ENCODE measurements at regions not wholly inside any gene's neighbourhood (a gene's known extent, or its start where the extent isn't known, plus 50 kb on each side); places are given as distances from the start of the nearest gene placed in this dataset.

DNA sequence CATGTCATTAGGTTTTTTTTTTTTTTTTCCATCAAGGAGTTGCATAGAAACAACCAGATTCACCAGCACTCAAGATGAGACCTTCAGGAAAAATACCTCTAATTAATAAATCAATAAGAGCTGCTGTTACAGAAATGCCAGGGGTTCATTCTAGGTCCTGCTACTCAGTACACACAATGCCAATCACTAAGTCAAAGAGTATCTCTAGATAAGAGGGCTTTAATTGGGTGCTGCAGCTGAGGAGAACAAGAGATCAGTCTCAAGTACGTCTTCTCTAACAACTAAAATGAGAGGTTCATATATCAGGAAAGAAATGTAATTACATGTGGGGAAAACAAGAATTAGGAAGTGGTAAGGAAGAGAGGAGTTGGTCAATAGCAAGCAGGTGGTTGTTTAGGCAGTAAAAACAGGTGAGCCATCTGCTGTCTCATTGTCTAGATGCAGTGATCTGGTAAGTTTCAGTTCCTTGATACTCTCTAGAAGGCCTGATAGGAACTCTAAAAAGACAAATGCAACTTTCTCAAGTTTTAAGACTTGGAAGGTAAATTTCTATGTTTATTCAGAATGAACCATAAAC, 272.9 kb upstream of the ZWINT start:
- Histone ChIP-seq H3K9me3 (ENCODE audit: insufficient read depth, low read length) (no peaks in the 10 kb centered on the region), H2AFZ (ENCODE audit: low read depth, low read length) (0 out of 2 replicates have a peak overlapping the region, but pooled peaks have one; percentile 46), H4K20me1 (ENCODE audit: insufficient read depth, low read length) (no peaks in the 10 kb centered on the region), H3K27me3 (ENCODE audit: low read depth, low read length) (no peaks in the 10 kb centered on the region), H3K79me2 (ENCODE audit: low read length) (no peaks in the 10 kb centered on the region), H3K4me2 (ENCODE audit: low read length) (peak overlapping the region; percentile 53), H3K9ac (ENCODE audit: low read length) (no peak overlapping the region), H3K36me3 (replicated peaks; ENCODE audit: low read depth, low read length) (no peaks in the 10 kb centered on the region), H3K4me1 (ENCODE audit: low read length) (peaks cover 31% of the 10 kb centered on the region), H3K27ac (ENCODE audit: low read length) (peak overlapping the region; percentile 72), H3K4me3 (ENCODE audit: low read length) (peak overlapping the region; percentile 21; the same call in 1 of the 2 replicates)
- TF ChIP-seq EZH2phosphoT487 (IDR thresholded peaks at IDR 0.05; ENCODE audit: low read depth), result no peak
- TF ChIP-seq, protein P1, sequence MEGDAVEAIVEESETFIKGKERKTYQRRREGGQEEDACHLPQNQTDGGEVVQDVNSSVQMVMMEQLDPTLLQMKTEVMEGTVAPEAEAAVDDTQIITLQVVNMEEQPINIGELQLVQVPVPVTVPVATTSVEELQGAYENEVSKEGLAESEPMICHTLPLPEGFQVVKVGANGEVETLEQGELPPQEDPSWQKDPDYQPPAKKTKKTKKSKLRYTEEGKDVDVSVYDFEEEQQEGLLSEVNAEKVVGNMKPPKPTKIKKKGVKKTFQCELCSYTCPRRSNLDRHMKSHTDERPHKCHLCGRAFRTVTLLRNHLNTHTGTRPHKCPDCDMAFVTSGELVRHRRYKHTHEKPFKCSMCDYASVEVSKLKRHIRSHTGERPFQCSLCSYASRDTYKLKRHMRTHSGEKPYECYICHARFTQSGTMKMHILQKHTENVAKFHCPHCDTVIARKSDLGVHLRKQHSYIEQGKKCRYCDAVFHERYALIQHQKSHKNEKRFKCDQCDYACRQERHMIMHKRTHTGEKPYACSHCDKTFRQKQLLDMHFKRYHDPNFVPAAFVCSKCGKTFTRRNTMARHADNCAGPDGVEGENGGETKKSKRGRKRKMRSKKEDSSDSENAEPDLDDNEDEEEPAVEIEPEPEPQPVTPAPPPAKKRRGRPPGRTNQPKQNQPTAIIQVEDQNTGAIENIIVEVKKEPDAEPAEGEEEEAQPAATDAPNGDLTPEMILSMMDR (IDR thresholded peaks at IDR 0.05; ENCODE audit: low read depth, low read length), result no peak

DNA sequence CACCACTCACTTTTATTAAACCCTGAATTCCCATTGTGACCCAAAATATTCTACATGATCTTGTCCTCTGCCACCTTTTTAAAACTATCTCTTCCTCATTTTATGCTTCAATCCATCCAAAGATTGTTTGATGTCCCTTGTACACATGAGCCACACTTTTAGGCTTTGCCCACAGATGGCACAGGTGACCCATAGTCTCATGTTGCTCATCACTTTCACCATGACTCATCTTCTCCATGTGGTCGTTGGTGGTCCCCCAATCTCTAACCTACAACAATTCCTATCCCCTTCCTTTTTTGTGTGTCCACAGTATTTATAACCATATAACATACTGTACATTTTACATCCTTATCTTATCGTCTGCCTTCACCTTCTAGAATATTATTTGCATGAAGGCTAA, 271.5 kb upstream of the ZWINT start:
- no peaks in the 10 kb centered on the region for H3K79me2 ChIP-seq (ENCODE audit: low read length)
- H3K4me2 ChIP-seq (ENCODE audit: low read length), result peak overlapping the region; percentile 3; the same call in 1 of the 2 replicates
- H3K4me1 ChIP-seq (ENCODE audit: low read length), result peaks cover 31% of the 10 kb centered on the region
- no peaks in the 10 kb centered on the region for H3K27me3 ChIP-seq (ENCODE audit: low read depth, low read length)
- H3K9me3 ChIP-seq (ENCODE audit: insufficient read depth, low read length), result no peaks in the 10 kb centered on the region
- H3K36me3 ChIP-seq (replicated peaks; ENCODE audit: low read depth, low read length), result no peaks in the 10 kb centered on the region
- TF ChIP-seq, protein P1 (IDR thresholded peaks at IDR 0.05; ENCODE audit: low read depth, low read length), result peak; percentile 19; the same call in 1 of the 2 replicates
- no peak for TF ChIP-seq EZH2phosphoT487 (IDR thresholded peaks at IDR 0.05; ENCODE audit: low read depth)
- H3K27ac ChIP-seq (ENCODE audit: low read length), result no peak overlapping the region
- H3K9ac ChIP-seq (ENCODE audit: low read length), result no peak overlapping the region
- H3K4me3 ChIP-seq (ENCODE audit: low read length), result no peak overlapping the region
- H2AFZ ChIP-seq (ENCODE audit: low read depth, low read length), result no peak overlapping the region
- no peaks in the 10 kb centered on the region for H4K20me1 ChIP-seq (ENCODE audit: insufficient read depth, low read length)

DNA sequence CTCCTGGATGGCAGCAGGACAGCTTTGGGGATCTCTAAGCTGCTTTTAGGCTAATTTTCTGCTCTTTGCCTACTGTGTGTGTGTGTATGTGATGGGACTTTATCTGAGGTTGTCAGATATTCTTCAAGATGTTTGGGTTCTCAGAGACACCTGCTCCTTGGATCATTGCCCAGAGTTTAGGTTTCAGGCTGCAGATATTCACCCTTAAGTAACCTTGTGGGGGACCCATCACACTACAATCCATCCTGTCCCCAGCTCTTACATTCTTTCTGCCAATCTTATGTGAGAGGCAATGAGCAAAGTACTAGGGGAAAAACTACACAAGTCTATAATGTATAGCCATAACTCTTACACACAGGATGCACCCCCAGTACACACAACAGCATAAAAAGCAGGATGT, 263.0 kb upstream of the ZWINT start:
- Histone ChIP-seq H3K4me3 (ENCODE audit: low read length) (no peak overlapping the region), H2AFZ (ENCODE audit: low read depth, low read length) (no peak overlapping the region), H3K4me2 (ENCODE audit: low read length) (no peak overlapping the region), H4K20me1 (ENCODE audit: insufficient read depth, low read length) (no peaks in the 10 kb centered on the region), H3K79me2 (ENCODE audit: low read length) (no peaks in the 10 kb centered on the region), H3K36me3 (replicated peaks; ENCODE audit: low read depth, low read length) (no peaks in the 10 kb centered on the region), H3K27ac (ENCODE audit: low read length) (no peak overlapping the region), H3K9ac (ENCODE audit: low read length) (no peak overlapping the region), H3K9me3 (ENCODE audit: insufficient read depth, low read length) (no peaks in the 10 kb centered on the region), H3K27me3 (ENCODE audit: low read depth, low read length) (no peaks in the 10 kb centered on the region), H3K4me1 (ENCODE audit: low read length) (peaks cover 18% of the 10 kb centered on the region)
- TF ChIP-seq, protein P1 (IDR thresholded peaks at IDR 0.05; ENCODE audit: low read depth, low read length), result no peak
- no peak for TF ChIP-seq EZH2phosphoT487 (IDR thresholded peaks at IDR 0.05; ENCODE audit: low read depth)

DNA sequence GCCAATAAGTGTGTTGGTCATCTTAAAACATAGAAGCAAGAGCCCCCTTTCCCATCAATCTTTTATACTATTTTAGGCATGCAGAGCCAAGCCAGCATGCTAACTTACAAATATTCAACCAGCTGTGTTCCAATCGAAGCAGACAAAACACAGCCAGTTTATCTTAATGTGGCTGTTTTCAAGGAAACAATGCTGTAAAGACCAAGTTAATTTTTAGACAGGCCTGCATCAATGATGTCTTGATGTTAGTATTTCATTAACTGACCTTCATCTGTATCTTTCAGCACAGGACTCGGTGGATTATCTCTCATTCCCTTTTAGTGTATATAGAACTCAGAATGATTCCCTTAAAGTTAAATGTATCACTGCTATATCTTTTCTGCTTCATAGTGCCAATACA, 262.0 kb upstream of the ZWINT start:
- Histone ChIP-seq H2AFZ (ENCODE audit: low read depth, low read length) (no peak overlapping the region), H3K36me3 (replicated peaks; ENCODE audit: low read depth, low read length) (no peaks in the 10 kb centered on the region), H3K27me3 (ENCODE audit: low read depth, low read length) (no peaks in the 10 kb centered on the region), H3K27ac (ENCODE audit: low read length) (no peak overlapping the region), H3K9ac (ENCODE audit: low read length) (no peak overlapping the region), H3K4me1 (ENCODE audit: low read length) (peaks cover 18% of the 10 kb centered on the region), H4K20me1 (ENCODE audit: insufficient read depth, low read length) (no peaks in the 10 kb centered on the region), H3K4me2 (ENCODE audit: low read length) (no peak overlapping the region), H3K9me3 (ENCODE audit: insufficient read depth, low read length) (no peaks in the 10 kb centered on the region), H3K79me2 (ENCODE audit: low read length) (no peaks in the 10 kb centered on the region), H3K4me3 (ENCODE audit: low read length) (no peak overlapping the region)
- TF ChIP-seq EZH2phosphoT487 (IDR thresholded peaks at IDR 0.05; ENCODE audit: low read depth), result no peak
- TF ChIP-seq, protein P1 (IDR thresholded peaks at IDR 0.05; ENCODE audit: low read depth, low read length), result no peak

All from OCI-LY3 (cell line).